Mucosa of gallbladder (tissue), 1 donor: ENCODE measurements at regions not wholly inside any gene's neighbourhood (a gene's known extent, or its start where the extent isn't known, plus 50 kb on each side); places are given as distances from the start of the nearest gene placed in this dataset.

Experiments
- DNase-seq: peaks from one replicate; pipeline ENCODE4 v3.0.0-alpha.2; 2020; ENCODE audit warnings: low spot score
- donor health status: DM: no; HTN: no; CAD: no.

- no peak for DNase-seq
These were observed 278.7 kb upstream of the KCNMB2 start for GRCh38 chr3:178257491-178257890.

DNA sequence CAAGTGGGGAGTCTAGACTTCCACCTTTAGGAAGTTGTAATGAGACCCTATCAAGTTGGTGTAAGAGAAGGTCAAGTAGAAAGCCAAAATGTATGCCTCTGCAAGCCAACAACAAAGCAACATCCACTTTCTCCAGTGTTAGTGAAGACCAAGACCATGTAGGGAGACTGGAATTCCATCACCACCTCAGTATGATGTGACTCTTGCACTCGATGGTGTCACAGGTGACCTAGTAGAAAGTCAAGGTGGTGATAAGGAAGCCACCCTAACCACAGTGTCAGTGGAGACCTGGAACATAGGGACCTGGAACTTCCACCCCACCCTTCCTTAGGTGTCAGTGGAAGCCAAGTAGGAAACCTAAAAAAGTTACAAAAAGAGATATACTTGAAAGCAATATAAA, 278.1 kb upstream of the KCNMB2 start:
- no peak for DNase-seq

DNA sequence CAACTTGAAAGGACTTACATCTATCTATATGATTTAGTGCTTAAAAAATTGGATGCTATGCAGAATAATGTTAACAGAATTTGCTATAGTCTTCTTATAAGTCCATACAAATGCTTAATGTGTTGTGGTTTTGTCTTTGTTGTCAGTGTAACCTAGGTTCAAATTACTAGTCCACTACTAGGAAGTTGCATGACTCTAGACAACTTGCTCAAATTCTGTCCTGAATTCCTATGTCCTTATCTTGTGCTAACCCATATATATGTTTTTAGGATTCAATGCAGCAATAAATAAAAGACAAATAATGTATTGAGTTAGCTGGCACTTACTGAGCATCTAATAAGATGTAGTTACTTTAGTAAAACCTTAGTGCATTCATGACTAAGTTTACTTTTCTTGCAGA, 276.5 kb upstream of the KCNMB2 start:
- DNase-seq: no peak

- DNase-seq: no peak
These were observed 275.2 kb upstream of the KCNMB2 start for GRCh38 chr3:178260887-178261565.

DNA sequence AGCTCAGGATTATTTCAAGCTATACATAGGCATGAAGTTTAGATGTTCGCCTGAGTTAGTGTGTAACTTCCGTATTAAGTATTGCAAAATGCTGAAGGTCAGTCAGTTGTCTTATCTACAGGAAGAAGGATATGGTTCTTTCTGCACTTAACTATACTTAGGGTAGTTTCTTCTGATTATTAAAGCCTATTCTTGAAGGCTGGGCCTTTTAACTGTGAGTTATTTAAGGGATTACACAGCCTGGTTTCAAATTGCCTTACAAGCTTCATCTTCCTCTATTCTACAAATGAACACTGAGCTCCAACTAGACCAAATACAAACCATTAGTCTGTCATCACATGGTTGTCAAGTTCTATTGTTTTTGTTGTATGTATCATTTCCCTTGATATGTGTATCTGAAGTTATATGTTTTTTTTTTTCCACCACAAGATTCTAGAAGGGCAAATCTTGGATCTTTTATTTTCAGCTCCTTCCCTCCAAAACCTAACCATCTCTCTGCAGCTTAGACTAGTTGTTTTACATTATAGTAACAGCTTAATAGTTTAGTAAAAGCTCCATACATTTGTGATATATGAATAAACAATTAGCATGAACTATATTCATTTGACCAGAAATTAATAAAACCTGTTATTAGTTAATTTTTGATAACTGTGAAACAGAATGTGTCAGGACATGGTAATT, 272.9 kb upstream of the KCNMB2 start:
- no peak for DNase-seq

GRCh38 chr3:178267158-178267844, 268.9 kb upstream of the KCNMB2 start:
- no peak for DNase-seq

DNA sequence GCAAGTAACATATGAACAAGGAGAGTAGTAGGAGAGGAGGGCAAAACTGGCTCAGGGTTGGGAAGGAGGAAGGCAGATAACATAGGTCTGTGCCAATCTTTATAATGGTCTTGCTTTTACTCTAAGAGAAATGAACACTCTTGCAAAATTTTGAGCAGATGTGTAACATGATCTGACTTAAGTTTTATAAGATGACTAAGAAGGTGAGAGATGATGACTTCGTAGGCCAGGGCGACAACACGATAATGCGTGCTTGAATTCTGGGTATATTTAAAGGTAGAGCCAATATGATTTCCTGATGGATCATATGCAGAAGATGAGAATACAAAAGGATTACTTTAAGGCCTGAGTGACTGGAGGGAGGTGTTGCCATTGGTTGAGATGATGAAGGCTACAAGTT, 265.4 kb upstream of the KCNMB2 start:
- no peak for DNase-seq

DNA sequence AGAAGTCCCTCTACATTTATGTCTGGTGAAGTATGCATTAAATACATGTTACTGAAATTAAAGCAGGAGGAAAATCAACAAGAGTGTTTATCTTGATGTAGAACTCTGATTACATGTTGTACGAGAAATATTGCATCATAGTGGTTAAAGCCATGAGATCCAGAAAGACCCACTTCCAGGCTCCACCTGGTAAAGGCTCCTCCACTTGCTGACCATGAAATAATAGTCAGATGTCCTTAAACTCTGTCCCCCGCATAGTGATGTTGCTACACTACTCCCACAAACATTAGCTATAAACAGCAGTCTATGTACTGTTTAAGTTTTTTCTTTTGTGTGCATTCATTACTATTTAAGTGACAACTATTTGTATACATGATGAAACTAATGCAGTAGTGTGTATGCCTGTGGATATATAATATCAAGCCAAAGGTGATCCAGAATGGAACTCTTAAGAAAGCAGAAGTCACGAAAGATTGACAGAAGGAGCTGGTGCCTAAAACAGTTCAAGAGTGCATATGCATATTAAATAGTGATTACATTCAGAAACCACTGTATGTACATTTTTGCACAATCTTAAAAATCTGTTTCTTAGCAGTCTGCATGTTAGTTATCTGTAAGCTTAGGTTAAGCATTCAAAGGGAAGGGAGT, 264.4 kb upstream of the KCNMB2 start:
- no peak for DNase-seq

DNA sequence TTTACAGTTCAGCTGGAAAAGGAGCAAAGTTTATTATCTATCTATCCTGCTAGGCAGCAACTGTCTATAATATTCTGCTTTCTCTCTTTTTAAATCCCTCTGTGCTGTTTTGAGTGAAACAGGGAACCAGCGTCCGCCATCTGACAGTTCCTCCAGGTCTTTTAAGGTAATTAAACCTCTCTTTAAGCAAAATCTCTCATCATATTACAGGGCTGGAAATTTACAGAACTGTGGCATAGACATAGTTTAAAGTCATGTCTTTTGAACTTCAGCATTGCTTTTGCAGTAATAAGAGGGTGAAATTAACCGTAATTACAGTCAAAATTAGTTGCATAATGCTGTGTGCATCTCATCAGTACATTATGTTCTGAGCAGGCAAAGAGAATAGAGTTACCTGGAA, 263.4 kb upstream of the KCNMB2 start:
- no peak for DNase-seq

- DNase-seq: no peak
These were observed 261.5 kb upstream of the KCNMB2 start for GRCh38 chr3:178274711-178275110.

GRCh38 chr3:178275311-178275710, 260.9 kb upstream of the KCNMB2 start:
- no peak for DNase-seq

DNA sequence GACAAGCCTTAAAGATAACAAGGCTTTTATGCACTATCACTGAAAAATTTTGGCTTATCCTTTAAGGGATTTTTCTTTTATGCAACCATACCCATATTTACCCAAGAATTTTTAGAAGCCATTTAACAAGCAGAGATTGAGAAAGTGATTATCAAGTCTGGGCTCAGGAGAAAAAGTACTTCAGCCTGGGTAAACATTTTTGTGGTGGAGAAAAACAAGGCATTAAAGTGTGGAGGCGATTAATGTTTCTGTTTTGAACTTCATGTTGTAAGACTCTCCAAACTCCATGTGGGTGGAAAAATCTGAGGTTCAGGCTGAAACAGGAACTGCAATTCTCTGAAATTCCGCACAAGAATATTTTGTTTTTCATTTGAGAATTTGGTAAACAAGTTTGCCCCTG, 260.4 kb upstream of the KCNMB2 start:
- no peak for DNase-seq

- DNase-seq: no peak
These were observed 258.6 kb upstream of the KCNMB2 start for GRCh38 chr3:178277605-178278004.

DNA sequence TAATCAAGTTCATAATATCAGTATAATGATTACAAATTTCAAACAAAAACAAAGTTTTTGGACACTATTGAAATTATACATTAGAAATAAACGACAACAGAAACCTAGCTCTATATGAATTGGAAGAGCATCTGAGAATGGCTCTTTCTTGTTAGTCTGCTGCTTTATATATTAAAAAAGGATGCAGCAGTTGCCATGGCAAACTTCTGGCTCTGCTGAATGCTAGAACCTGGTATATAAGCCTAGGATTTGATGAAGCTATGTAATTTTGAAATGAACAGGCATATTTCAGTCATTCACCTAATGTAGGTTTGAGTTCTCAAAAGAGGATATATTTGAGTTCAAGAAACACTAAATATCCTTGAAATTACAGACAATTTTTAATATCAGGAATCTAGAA, 252.7 kb upstream of the KCNMB2 start:
- no peak for DNase-seq

DNA sequence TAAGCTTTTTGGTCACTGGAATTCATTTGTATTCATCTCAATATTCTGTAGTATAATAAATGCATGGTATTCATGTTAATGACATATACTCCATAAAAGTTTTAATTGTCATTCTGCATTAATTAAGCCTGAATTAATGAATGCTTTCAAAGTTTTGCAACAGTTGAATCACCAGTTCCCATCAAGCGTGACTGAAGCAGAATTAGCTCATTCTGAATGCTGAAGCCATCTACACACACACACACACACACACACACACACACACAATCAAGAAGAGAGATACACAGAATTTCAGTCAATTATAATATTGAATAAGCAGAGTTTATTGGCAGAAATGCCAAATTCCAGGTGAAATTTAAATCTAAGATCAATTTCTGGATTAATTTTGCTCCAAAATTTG, 252.1 kb upstream of the KCNMB2 start:
- no peak for DNase-seq

- no peak for DNase-seq
These were observed 248.2 kb upstream of the KCNMB2 start for GRCh38 chr3:178288074-178288473.

GRCh38 chr3:178289544-178290160, 246.6 kb upstream of the KCNMB2 start:
- DNase-seq: no peak

- no peak for DNase-seq
These were observed 244.5 kb upstream of the KCNMB2 start for GRCh38 chr3:178291574-178292370.

- DNase-seq: no peak
These were observed 240.8 kb upstream of the KCNMB2 start for GRCh38 chr3:178295292-178295912.

DNA sequence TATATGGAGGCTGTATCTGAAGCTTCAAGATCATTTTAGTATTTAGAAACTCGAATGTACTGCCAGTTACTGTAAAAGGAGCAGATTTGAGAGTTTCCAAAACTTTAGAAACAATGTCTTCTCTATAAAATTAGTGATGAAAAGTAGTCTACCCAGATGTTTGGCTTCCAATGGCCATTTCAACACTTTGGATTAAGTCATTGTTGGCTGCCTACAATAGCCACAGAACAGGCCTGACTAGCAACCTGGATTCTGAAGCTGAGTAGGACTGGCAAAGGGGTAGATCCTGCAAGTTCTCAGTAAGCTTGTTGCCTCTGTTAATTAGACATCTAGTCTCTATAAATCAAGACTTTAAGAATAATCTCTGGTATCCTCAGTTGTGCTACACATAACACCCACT, 239.0 kb upstream of the KCNMB2 start:
- DNase-seq: no peak

DNA sequence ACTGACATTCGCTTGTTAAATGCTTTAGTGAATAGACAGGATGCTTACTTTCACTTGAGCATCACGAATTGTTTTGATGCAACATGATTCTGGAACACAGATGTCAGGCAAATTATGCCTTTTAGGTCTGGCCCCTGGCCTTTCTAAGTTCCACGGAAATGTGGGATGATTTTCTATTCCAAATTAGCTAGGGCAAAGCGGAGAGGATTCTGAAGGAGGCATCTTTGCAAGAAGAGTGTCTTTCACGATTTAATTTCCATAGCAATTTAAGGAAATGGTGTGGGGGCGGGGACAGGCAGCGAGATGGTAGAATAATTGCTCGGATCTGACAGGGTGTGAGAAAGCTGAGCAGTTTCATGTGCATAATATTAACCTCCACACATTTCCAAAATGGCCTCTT, 238.5 kb upstream of the KCNMB2 start:
- DNase-seq: no peak
